Pancreas (tissue), 10 donors: ENCODE measurements at regions not wholly inside any gene's neighbourhood (a gene's known extent, or its start where the extent isn't known, plus 50 kb on each side); places are given as distances from the start of the nearest gene placed in this dataset.

ENCODE experiments used
- ATAC-seq, 4 donors: fragments of 200-7000 bp; cut with Tn5 transposase; one replicate each; pipeline versions ENCODE4 v1.8.0 to v1.9.1; 2020; ENCODE audit warnings: mild to moderate bottlenecking in 4 of 4, moderate library complexity in 4 of 4
- DNase-seq, 6 donors: peaks; one replicate each; pipeline ENCODE4 v3.0.0-alpha.2; 2020
- FAIRE-seq: peaks from 2 replicates; lab custom pipeline; 2012; peaks lifted over from hg19 to GRCh38; lab: Jason Lieb, UNC
- H3K27ac ChIP-seq, 4 donors: fragments of 200-600 bp; sonication (generic); 1 replicate in 3 of 4; 2 replicates in 1 of 4; pipeline versions ENCODE4 v1.5.0 to v1.8.0; 2020
- H3K27me3 ChIP-seq, 4 donors: fragments of 200-600 bp; one replicate each; pipeline ENCODE4 v1.8.0; 2021
- H3K36me3 ChIP-seq, 3 donors: fragments of 200-600 bp; sonication (generic) in 1 of 3; one replicate each; pipeline versions ENCODE4 v1.5.0 to v1.8.0; 2020 to 2021
- H3K4me1 ChIP-seq, 3 donors: fragments of 200-600 bp; one replicate each; pipeline ENCODE4 v1.8.0; 2021
- H3K4me3 ChIP-seq, 4 donors: fragments of 200-600 bp; sonication (generic) in 2 of 4; one replicate each; pipeline versions ENCODE4 v1.5.0 to v1.8.0; 2020 to 2021
- H3K9me3 ChIP-seq, 4 donors: fragments of 200-600 bp; one replicate each; pipeline ENCODE4 v1.8.0; 2021
- WGBS, 2 donors: extraction: QIAGEN DNeasy Blood & Tissue Kit; methylation state at CpG; one replicate each; pipeline ENCODE4 v1.1.7; 2013; 5-methylcytosine and 5-hydroxymethylcytosine counted together
- intact Hi-C, 3 donors: fragments of 100-400 bp; cut with DNase I; formaldehyde crosslinking; loops; one replicate each; pipeline versions ENCODE4 v1.11.1 to v1.14.2; 2022
- TF ChIP-seq, protein P1 (sequence below), 4 donors: fragments of 200-600 bp; sonication (generic) in 3 of 4; IDR thresholded peaks; one replicate each; pipeline versions ENCODE4 v1.5.0 to v1.8.0; 2021; ENCODE audit warnings: antibody characterized with exemption in 4 of 4
- donor health status: healthy with polysubstance abuse.
- donor health status: DM: no; HTN: no; CAD: no; lungs with moderate emphysema.
- donor health status: DM: no; HTN: no; CAD: no.
- donor health status: control.
- donor health status: control.
- donor health status: Bipolar disorder and iron deficiency.
- donor health status: DM: yes; HTN: yes; CAD: no.
- donor health status: DM: no; HTN: no; CAD: no.
- donor health status: DM: no; HTN: no; CAD: no.
- donor health status: DM: yes; HTN: yes; CAD: no.

DNA sequence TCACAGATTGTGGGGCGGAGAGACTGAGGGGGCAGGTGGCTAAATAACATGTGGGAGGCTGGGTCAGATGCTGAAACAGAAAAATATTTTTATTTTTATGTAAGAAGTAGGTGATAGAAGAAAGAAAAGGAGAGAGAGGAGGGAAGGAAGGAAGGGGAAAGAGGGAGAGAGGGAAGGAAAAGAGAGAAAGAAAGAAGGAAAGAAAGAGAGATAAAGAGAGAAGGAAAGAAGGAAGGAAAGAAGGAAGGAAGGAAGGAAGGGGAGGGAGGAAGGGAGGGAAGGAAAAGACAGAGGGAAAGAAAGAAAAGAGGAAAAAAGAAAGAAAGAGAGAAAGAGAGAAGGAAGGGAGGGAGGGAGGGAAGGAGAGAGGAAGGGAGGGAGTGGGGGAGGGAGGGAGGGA, 224.9 kb downstream of the UQCRFS1 start:
- no peaks in the 10 kb centered on the region for H3K27me3 ChIP-seq
- ATAC-seq (no peak), FAIRE-seq (no peak), DNase-seq (no peak)
- no peak overlapping the region for H3K4me3 ChIP-seq
- no peak overlapping the region for H3K27ac ChIP-seq
- 85 to 93% methylated on average over 1 of the region's 1 CpG for WGBS, 2 donors
- no peaks in the 10 kb centered on the region for H3K36me3 ChIP-seq
- H3K9me3 ChIP-seq = no peaks in the 10 kb centered on the region
- TF ChIP-seq, protein P1, sequence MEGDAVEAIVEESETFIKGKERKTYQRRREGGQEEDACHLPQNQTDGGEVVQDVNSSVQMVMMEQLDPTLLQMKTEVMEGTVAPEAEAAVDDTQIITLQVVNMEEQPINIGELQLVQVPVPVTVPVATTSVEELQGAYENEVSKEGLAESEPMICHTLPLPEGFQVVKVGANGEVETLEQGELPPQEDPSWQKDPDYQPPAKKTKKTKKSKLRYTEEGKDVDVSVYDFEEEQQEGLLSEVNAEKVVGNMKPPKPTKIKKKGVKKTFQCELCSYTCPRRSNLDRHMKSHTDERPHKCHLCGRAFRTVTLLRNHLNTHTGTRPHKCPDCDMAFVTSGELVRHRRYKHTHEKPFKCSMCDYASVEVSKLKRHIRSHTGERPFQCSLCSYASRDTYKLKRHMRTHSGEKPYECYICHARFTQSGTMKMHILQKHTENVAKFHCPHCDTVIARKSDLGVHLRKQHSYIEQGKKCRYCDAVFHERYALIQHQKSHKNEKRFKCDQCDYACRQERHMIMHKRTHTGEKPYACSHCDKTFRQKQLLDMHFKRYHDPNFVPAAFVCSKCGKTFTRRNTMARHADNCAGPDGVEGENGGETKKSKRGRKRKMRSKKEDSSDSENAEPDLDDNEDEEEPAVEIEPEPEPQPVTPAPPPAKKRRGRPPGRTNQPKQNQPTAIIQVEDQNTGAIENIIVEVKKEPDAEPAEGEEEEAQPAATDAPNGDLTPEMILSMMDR (IDR thresholded peaks at IDR 0.05) = no peak
- H3K4me1 ChIP-seq = no peaks in the 10 kb centered on the region
- intact Hi-C loops = no loop called here

GRCh38 chr19:28987177-28987576, 225.8 kb downstream of the UQCRFS1 start:
- FAIRE-seq (no peak), ATAC-seq (no peak), DNase-seq (no peak)
- Histone ChIP-seq H3K27ac (no peak overlapping the region), H3K4me1 (no peaks in the 10 kb centered on the region), H3K4me3 (no peak overlapping the region), H3K9me3 (no peaks in the 10 kb centered on the region), H3K27me3 (no peaks in the 10 kb centered on the region), H3K36me3 (no peaks in the 10 kb centered on the region)
- 68 to 72% methylated on average over 6 of the region's 6 CpGs for WGBS, 2 donors
- TF ChIP-seq, protein P1 (IDR thresholded peaks at IDR 0.05) = no peak
- intact Hi-C loops = no loop called here

- Histone ChIP-seq H3K4me1 (no peaks in the 10 kb centered on the region), H3K4me3 (no peak overlapping the region), H3K27me3 (no peaks in the 10 kb centered on the region), H3K36me3 (no peaks in the 10 kb centered on the region), H3K27ac (no peak overlapping the region), H3K9me3 (no peaks in the 10 kb centered on the region)
- ATAC-seq (no peak), FAIRE-seq (no peak), DNase-seq (no peak)
- WGBS, 2 donors = 58 to 60% methylated on average over 8 of the region's 8 CpGs
- intact Hi-C loops = no loop called here
- TF ChIP-seq, protein P1 (IDR thresholded peaks at IDR 0.05) = no peak
These were observed 227.8 kb downstream of the UQCRFS1 start for GRCh38 chr19:28985201-28985600.

DNA sequence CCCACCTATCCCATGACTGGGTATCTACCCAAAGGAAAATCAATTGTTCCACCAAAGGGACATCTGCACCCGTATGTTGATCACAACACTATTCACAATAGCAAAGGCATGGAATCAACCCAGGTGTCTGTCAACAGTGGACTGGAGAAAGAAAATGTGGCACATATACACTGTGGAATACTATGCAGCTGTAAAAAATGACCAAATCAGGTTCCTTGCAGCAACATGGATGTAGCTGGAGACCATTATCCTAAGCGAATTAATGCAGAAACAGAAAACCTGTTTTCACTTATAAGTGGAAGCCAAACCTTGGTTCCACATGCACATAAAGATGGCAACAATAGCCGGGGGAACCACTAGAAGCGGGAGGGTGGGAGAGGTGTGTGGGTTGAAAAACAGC, 228.6 kb downstream of the UQCRFS1 start:
- no peak for FAIRE-seq
- no peak for DNase-seq
- no peak for ATAC-seq

GRCh38 chr19:28983430-28983829, 229.5 kb downstream of the UQCRFS1 start:
- Histone ChIP-seq H3K9me3 (no peaks in the 10 kb centered on the region), H3K36me3 (no peaks in the 10 kb centered on the region), H3K4me1 (no peaks in the 10 kb centered on the region), H3K27ac (no peak overlapping the region), H3K27me3 (no peaks in the 10 kb centered on the region), H3K4me3 (no peak overlapping the region)
- TF ChIP-seq, protein P1 (IDR thresholded peaks at IDR 0.05) = no peak
- WGBS, 2 donors = 86 to 87% methylated on average over 6 of the region's 6 CpGs
- FAIRE-seq (no peak), DNase-seq (no peak), ATAC-seq (no peak)
- intact Hi-C loops = no loop called here

More for the DNA sequence above, 228.6 kb downstream of the UQCRFS1 start:
- intact Hi-C loops = no loop called here
- Histone ChIP-seq H3K27me3 (no peaks in the 10 kb centered on the region), H3K9me3 (no peaks in the 10 kb centered on the region), H3K36me3 (no peaks in the 10 kb centered on the region), H3K4me1 (no peaks in the 10 kb centered on the region), H3K27ac (no peak overlapping the region), H3K4me3 (no peak overlapping the region)
- TF ChIP-seq, protein P1 (IDR thresholded peaks at IDR 0.05) = no peak
- 80 to 91% methylated on average over 4 of the region's 4 CpGs for WGBS, 2 donors
